ENCODE measurements at regions not wholly inside any gene's neighbourhood (a gene's known extent, or its start where the extent isn't known, plus 50 kb on each side); places are given as distances from the start of the nearest gene placed in this dataset.

GRCh38 chr5:136427426-136427825, 62.1 kb upstream of the TRPC7 start:
- TF ChIP-seq CTCF (conservative IDR thresholded peaks at IDR 0.05; ENCODE audit: low read depth in 2 of 2): no peak
- TF ChIP-seq STAT1 (IDR thresholded peaks at IDR 0.05; ENCODE audit: unreplicated experiment): no peak
- no peak for TF ChIP-seq POLR2AphosphoS5 (IDR thresholded peaks at IDR 0.05; ENCODE audit: low read depth)

Measured in GM23338 (cell line).